Fibroblast of villous mesenchyme (primary cell): ENCODE measurements at regions not wholly inside any gene's neighbourhood (a gene's known extent, or its start where the extent isn't known, plus 50 kb on each side); places are given as distances from the start of the nearest gene placed in this dataset.
A peak's percentile ranks its signal among the peaks of the same experiment; 100 is the strongest.
"Not testable (repeated sequence)": the region's sequence is repeated elsewhere in the genome, so short reads cannot be mapped to it uniquely, and the experiment has no call there.

Experiments used
- DNase-seq: peaks from one replicate; pipeline ENCODE4 v3.0.0-alpha.2; 2010; ENCODE audit warnings: low read depth
- H3K4me3 ChIP-seq: 2 replicates; pipeline ENCODE4 v1.5.1; 2011; ENCODE audit warnings: low read depth, mild to moderate bottlenecking, low read length
- TF ChIP-seq, protein P1 (sequence below): IDR thresholded peaks from 2 replicates; pipeline ENCODE4 v1.5.1; 2012; ENCODE audit warnings: low read depth, mild to moderate bottlenecking, low read length; ENCODE audit not compliant: insufficient read depth

DNA sequence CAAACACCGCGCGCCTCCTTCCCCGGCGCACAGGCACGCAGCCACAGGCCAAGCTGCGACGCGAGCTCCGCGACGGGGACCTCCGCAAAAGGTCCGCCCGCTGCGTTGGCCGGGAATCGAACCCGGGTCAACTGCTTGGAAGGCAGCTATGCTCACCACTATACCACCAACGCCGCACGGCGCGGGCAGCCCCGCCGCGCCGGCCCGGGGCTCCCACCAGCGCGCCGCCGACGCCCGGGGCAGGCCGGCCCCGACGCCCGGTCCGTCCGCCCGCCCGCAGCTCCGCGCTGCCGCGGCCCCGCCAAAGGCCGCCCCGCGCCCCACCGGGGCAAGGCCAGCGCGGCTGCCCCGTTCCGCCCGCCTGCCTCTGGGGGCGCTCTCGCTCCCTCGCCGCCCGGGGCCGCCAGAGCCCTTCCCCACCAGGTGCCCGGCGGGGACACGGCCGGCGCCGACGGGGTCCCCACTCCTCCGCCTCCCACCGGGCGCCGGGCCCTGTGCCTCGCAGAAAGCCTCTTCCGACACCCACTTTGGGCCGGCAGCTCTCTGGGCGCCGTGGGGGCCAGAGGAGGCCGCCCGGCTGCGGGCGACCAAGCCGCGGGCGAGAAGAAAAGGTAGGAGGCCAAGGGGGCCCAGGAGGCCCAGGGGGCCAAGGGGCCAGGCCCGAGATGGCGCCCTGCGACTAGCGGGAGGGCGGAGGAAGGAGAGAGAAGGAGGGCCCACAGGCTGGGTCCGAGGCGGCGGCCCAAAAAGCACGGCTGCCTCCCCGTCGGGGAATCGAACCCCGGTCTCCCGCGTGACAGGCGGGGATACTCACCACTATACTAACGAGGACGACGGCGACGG, 50.2 kb upstream of the FCGR2A start:
- not testable (repeated sequence) for DNase-seq, H3K4me3 ChIP-seq

- DNase-seq, H3K4me3 ChIP-seq: not testable (repeated sequence)
These were observed 51.0 kb upstream of the FCGR2A start for GRCh38 chr1:161453950-161454864.

- not testable (repeated sequence) for DNase-seq, H3K4me3 ChIP-seq
These were observed 53.4 kb upstream of the FCGR2A start for GRCh38 chr1:161451698-161452348.

DNA sequence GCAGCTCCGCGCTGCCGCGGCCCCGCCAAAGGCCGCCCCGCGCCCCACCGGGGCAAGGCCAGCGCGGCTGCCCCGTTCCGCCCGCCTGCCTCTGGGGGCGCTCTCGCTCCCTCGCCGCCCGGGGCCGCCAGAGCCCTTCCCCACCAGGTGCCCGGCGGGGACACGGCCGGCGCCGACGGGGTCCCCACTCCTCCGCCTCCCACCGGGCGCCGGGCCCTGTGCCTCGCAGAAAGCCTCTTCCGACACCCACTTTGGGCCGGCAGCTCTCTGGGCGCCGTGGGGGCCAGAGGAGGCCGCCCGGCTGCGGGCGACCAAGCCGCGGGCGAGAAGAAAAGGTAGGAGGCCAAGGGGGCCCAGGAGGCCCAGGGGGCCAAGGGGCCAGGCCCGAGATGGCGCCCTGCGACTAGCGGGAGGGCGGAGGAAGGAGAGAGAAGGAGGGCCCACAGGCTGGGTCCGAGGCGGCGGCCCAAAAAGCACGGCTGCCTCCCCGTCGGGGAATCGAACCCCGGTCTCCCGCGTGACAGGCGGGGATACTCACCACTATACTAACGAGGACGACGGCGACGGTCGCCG, 57.4 kb upstream of the FCGR2A start:
- not testable (repeated sequence) for DNase-seq, H3K4me3 ChIP-seq

DNA sequence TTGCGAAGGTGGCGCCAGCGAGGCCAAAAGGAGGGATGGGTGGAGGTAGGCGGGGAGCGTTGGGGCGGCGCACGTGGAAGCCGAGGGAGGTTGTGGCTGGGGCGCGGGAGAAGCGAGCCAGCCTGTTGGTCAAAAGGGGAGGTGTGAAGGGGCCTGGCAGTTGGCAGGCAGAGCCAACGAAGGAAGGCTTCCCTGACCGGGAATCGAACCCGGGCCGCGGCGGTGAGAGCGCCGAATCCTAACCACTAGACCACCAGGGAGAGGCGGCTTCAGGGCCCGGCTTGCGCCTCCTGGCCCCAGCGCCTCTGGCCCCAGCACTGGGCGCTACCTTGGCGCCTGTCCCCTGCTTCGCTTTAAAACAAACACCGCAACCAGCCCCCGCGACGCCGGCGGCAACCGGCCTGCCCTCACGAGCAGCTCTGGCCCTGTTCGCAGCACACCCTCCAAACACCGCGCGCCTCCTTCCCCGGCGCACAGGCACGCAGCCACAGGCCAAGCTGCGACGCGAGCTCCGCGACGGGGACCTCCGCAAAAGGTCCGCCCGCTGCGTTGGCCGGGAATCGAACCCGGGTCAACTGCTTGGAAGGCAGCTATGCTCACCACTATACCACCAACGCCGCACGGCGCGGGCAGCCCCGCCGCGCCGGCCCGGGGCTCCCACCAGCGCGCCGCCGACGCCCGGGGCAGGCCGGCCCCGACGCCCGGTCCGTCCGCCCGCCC, 58.1 kb upstream of the FCGR2A start:
- not testable (repeated sequence) for H3K4me3 ChIP-seq, DNase-seq

- not testable (repeated sequence) for H3K4me3 ChIP-seq, DNase-seq
These were observed 60.5 kb upstream of the FCGR2A start for GRCh38 chr1:161444725-161445124.

GRCh38 chr1:161444255-161444654, 61.0 kb upstream of the FCGR2A start:
- not testable (repeated sequence) for H3K4me3 ChIP-seq, DNase-seq

- DNase-seq: peak; percentile 32
- TF ChIP-seq, protein P1, sequence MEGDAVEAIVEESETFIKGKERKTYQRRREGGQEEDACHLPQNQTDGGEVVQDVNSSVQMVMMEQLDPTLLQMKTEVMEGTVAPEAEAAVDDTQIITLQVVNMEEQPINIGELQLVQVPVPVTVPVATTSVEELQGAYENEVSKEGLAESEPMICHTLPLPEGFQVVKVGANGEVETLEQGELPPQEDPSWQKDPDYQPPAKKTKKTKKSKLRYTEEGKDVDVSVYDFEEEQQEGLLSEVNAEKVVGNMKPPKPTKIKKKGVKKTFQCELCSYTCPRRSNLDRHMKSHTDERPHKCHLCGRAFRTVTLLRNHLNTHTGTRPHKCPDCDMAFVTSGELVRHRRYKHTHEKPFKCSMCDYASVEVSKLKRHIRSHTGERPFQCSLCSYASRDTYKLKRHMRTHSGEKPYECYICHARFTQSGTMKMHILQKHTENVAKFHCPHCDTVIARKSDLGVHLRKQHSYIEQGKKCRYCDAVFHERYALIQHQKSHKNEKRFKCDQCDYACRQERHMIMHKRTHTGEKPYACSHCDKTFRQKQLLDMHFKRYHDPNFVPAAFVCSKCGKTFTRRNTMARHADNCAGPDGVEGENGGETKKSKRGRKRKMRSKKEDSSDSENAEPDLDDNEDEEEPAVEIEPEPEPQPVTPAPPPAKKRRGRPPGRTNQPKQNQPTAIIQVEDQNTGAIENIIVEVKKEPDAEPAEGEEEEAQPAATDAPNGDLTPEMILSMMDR: peak; percentile 58
- H3K4me3 ChIP-seq: peak overlapping the region; percentile 60
These were observed 64.9 kb upstream of the FCGR2A start for GRCh38 chr1:161440312-161440894.

- peak overlapping the region; percentile 34 for H3K4me3 ChIP-seq
- TF ChIP-seq, protein P1: no peak
- no peak for DNase-seq
These were observed 65.7 kb upstream of the FCGR2A start for GRCh38 chr1:161439280-161440232.

- H3K4me3 ChIP-seq, DNase-seq: not testable (repeated sequence)
These were observed 65.5 kb upstream of the CFAP126 start for GRCh38 chr1:161433191-161433590.
